ENCODE measurements at regions not wholly inside any gene's neighbourhood (a gene's known extent, or its start where the extent isn't known, plus 50 kb on each side); places are given as distances from the start of the nearest gene placed in this dataset.

DNA sequence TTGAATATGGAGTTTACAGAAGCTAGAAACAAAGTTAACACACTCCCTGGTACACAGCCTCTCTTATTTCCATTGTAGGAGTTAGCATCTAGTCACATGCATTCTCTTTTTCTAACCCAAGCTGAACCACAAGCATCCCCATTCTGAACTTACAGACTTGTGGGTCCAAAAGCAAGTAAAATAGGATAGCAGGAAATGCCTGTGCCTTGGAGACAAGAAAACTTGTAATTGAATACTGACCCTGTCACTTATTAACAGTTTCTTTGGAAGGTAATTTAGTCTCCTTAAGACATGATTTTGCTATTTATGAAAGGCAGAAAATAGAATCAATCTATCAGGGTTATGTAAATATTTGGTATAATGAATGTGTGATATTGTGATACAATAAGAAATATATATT is 353.6 kb downstream of the TLE4 start (continued):
- TF ChIP-seq HDAC2 (IDR thresholded peaks at IDR 0.05; ENCODE audit: borderline replicate concordance in 1 of 2, low read depth in 2 of 2, low read length in 2 of 2) (no peak), TEAD4 (IDR thresholded peaks at IDR 0.05; ENCODE audit: low read depth, low read length) (no peak)
